Activated naive CD8-positive, alpha-beta T cell treated with anti-CD3 and anti-CD28 coated beads, Interleukin-2, amount 10 ng/mL, durations not matched to agents 7 days and 5 days (primary cell): ENCODE measurements at regions not wholly inside any gene's neighbourhood (a gene's known extent, or its start where the extent isn't known, plus 50 kb on each side); places are given as distances from the start of the nearest gene placed in this dataset.

Experiments used
- ATAC-seq: fragments of 150-1000 bp; cut with Tn5 transposase; one replicate; pipeline ENCODE4 v1.10.0; 2021; ENCODE audit warnings: low read depth, moderate library complexity
- POLR2A ChIA-PET: fragments of 350-600 bp; sonication (Branson Sonifier 250); formaldehyde crosslinking; loops from one replicate; lab custom pipeline; 2021; ENCODE audit warnings: antibody characterized with exemption; lab: Charles Lee
- DNase-seq: peaks from one replicate; pipeline ENCODE4 v3.0.0; 2021
- H3K27ac Mint-ChIP-seq: one replicate; pipeline ENCODE4 v1.8.0; 2022; ENCODE audit warnings: mild to moderate bottlenecking, mixed read lengths
- H3K27me3 Mint-ChIP-seq: one replicate; pipeline ENCODE4 v1.8.0; 2022; ENCODE audit warnings: mild to moderate bottlenecking, moderate library complexity, mixed read lengths
- H3K36me3 Mint-ChIP-seq: one replicate; pipeline ENCODE4 v1.8.0; 2021; ENCODE audit warnings: mild to moderate bottlenecking, mixed read lengths
- H3K4me1 Mint-ChIP-seq: one replicate; pipeline ENCODE4 v1.8.0; 2021; ENCODE audit warnings: mixed read lengths
- H3K4me3 Mint-ChIP-seq: one replicate; pipeline ENCODE4 v1.8.0; 2022; ENCODE audit warnings: mild to moderate bottlenecking, moderate library complexity, mixed read lengths
- H3K9me3 Mint-ChIP-seq: one replicate; pipeline ENCODE4 v1.8.0; 2021; ENCODE audit warnings: mixed read lengths

DNA sequence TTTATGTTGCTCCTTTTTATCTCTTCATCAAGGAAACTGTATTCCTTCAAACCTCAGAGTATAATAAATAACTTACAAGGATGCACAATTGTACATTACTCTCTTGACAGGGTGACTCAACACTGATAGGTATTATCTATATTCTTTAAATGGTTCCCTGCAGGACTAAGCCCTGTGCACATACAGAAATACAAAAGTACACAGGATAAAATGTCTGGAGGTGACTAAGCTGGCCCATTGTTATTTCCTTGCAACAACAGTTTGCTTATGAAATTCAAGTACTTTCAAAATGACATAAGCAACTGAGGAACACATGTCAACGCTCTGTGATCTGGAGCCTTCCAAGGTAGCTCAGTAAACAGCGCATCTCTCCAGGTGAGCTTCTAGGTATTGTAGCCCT, 83.8 kb upstream of the RPL34 start:
- DNase-seq (no peak), ATAC-seq (no peak)
- Mint-ChIP-seq H3K36me3 (peaks cover 32% of the 10 kb centered on the region), H3K4me1 (peaks cover 43% of the 10 kb centered on the region), H3K27me3 (no peaks in the 10 kb centered on the region), H3K27ac (no peak overlapping the region), H3K9me3 (peaks cover 8% of the 10 kb centered on the region), H3K4me3 (no peak overlapping the region)
- POLR2A ChIA-PET = no interaction called here

- Mint-ChIP-seq H3K27me3 (no peaks in the 10 kb centered on the region), H3K9me3 (peaks cover 8% of the 10 kb centered on the region), H3K4me1 (peaks cover 49% of the 10 kb centered on the region), H3K36me3 (peaks cover 25% of the 10 kb centered on the region), H3K27ac (peak overlapping the region; percentile 40), H3K4me3 (no peak overlapping the region)
- DNase-seq (no peak), ATAC-seq (no peak)
- POLR2A ChIA-PET = no interaction called here
These were observed 84.6 kb upstream of the RPL34 start for GRCh38 chr4:108535757-108536156.

GRCh38 chr4:108533876-108534275, 86.5 kb upstream of the RPL34 start:
- Mint-ChIP-seq H3K4me3 (peak overlapping the region; percentile 47), H3K36me3 (peaks cover 21% of the 10 kb centered on the region), H3K27ac (peak overlapping the region; percentile 62), H3K27me3 (no peaks in the 10 kb centered on the region), H3K4me1 (peaks cover 60% of the 10 kb centered on the region), H3K9me3 (peaks cover 8% of the 10 kb centered on the region)
- DNase-seq (no peak), ATAC-seq (no peak)
- POLR2A ChIA-PET = interaction anchor here (0.7 kb wide), 1 partner anchor 518 kb away, joined by 4 read pairs; no protein-coding TSS in a partner anchor

DNA sequence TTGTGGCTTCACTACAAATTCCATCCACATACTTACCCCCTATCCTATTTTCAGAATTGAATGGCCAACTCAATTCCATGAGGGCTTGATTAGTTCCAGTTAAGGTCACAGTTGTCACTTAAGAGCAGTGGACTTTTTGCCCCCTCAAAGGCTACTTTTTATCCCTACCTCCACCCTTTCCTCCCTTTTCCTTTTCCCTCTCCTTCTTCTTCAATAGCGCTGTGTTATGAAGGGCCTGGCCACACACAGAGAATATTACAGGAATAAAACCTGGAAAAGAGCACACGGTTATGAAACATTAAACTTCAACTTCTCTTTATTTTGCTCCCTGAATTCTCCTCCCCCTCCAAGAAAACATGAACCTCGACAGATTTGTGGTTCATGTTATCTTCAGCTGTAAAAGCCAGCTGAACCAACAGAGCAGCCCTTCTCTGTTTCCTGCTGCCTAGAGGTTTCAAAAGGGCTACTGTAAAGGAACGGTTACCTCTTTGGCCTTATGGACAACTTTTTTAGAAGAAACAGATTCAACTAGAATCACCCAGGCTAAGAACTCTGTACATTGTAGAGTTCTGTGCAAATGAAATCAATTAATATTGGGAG, 87.0 kb upstream of the RPL34 start:
- peaks cover 8% of the 10 kb centered on the region for H3K9me3 Mint-ChIP-seq
- H3K36me3 Mint-ChIP-seq = peaks cover 21% of the 10 kb centered on the region
- H3K27me3 Mint-ChIP-seq = no peaks in the 10 kb centered on the region
- peaks cover 64% of the 10 kb centered on the region for H3K4me1 Mint-ChIP-seq
- ATAC-seq = peak; percentile 60
- H3K4me3 Mint-ChIP-seq = peak overlapping the region; percentile 47
- POLR2A ChIA-PET = no interaction called here
- H3K27ac Mint-ChIP-seq = peak overlapping the region; percentile 62
- DNase-seq = no peak

DNA sequence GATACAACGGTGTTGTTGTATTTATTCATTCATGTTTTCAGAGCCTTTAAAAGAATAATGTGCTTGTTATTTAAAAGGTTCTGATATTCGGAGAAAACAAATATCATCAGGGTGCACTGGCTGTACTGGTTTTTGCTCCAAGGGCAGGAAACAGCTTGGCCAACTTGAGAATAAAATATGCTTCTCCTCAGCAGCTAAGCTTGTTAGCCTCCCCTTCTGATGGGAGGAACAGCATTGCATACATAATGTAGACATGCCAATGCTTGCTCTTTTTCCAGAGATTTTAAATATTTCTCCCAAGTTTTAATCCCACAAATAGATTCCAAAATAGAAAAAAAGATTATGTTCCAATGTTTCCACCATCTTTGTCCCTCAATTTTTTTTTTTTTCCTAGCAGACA, 87.6 kb upstream of the RPL34 start:
- POLR2A ChIA-PET = no interaction called here
- Mint-ChIP-seq H3K36me3 (peaks cover 17% of the 10 kb centered on the region), H3K4me3 (peak overlapping the region; percentile 47), H3K27ac (peak overlapping the region; percentile 62), H3K4me1 (peaks cover 69% of the 10 kb centered on the region), H3K27me3 (no peaks in the 10 kb centered on the region), H3K9me3 (peaks cover 4% of the 10 kb centered on the region)
- ATAC-seq (no peak), DNase-seq (no peak)

- Mint-ChIP-seq H3K4me3 (peak overlapping the region; percentile 71), H3K4me1 (peaks cover 74% of the 10 kb centered on the region), H3K27ac (peak overlapping the region; percentile 88), H3K27me3 (no peaks in the 10 kb centered on the region), H3K9me3 (peaks cover 2% of the 10 kb centered on the region), H3K36me3 (peaks cover 15% of the 10 kb centered on the region)
- ATAC-seq (no peak), DNase-seq (no peak)
- POLR2A ChIA-PET = interaction anchor here (0.8 to 1.1 kb wide), 2 partner anchors 8 to 360 kb away, joined by 3 read pairs; no protein-coding TSS in a partner anchor
These were observed 88.2 kb upstream of the RPL34 start for GRCh38 chr4:108532187-108532586.

GRCh38 chr4:108531461-108531860, 88.9 kb upstream of the RPL34 start:
- H3K4me3 Mint-ChIP-seq = peak overlapping the region; percentile 71
- ATAC-seq (no peak), DNase-seq (no peak)
- peak overlapping the region; percentile 88 for H3K27ac Mint-ChIP-seq
- H3K36me3 Mint-ChIP-seq = peaks cover 21% of the 10 kb centered on the region
- peaks cover 80% of the 10 kb centered on the region for H3K4me1 Mint-ChIP-seq
- no peaks in the 10 kb centered on the region for H3K27me3 Mint-ChIP-seq
- POLR2A ChIA-PET = interaction anchor here (0.8 to 1.9 kb wide), 3 partner anchors 9 to 359 kb away, joined by 3 to 4 read pairs (median 3); no protein-coding TSS in a partner anchor
- H3K9me3 Mint-ChIP-seq = peaks cover 5% of the 10 kb centered on the region

- Mint-ChIP-seq H3K9me3 (peaks cover 12% of the 10 kb centered on the region), H3K4me1 (peaks cover 79% of the 10 kb centered on the region), H3K27me3 (no peaks in the 10 kb centered on the region), H3K27ac (peak overlapping the region; percentile 37), H3K36me3 (peaks cover 30% of the 10 kb centered on the region), H3K4me3 (peak overlapping the region; percentile 36)
- POLR2A ChIA-PET = interaction anchor here (1.6 to 1.9 kb wide), 2 partner anchors 18 to 361 kb away, joined by 4 to 5 read pairs; partner anchors contain the start of gene LEF1
- ATAC-seq (no peak), DNase-seq (no peak)
These were observed 90.1 kb upstream of the RPL34 start for GRCh38 chr4:108529984-108530905.

GRCh38 chr4:108529102-108529501, 91.3 kb upstream of the RPL34 start:
- ATAC-seq (no peak), DNase-seq (no peak)
- peaks cover 37% of the 10 kb centered on the region for H3K36me3 Mint-ChIP-seq
- H3K9me3 Mint-ChIP-seq = peaks cover 19% of the 10 kb centered on the region
- no peak overlapping the region for H3K4me3 Mint-ChIP-seq
- peak overlapping the region; percentile 40 for H3K27ac Mint-ChIP-seq
- POLR2A ChIA-PET = interaction anchor here (0.6 to 1.6 kb wide), 2 partner anchors 30 to 360 kb away, joined by 4 to 5 read pairs; partner anchors contain the start of gene LEF1
- no peaks in the 10 kb centered on the region for H3K27me3 Mint-ChIP-seq
- peaks cover 77% of the 10 kb centered on the region for H3K4me1 Mint-ChIP-seq

DNA sequence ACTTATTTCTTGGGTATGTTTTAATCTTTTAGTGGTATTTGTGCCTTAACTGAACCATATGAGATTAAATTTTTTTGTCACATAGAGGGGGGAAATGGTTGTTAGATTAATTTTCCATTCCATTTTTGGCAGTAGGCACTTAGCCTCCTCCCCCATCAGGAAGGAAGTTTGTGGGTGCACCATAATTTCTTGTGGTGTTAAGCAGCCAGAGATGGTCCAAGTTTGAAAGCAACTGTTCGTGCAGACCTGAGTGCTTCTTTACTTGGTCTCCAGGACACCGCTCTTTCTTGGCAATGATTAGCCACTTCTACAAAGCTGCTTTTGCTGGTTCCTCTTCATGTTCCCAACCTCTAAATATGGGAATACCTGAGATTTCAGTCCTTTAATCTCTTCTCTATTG, 92.7 kb upstream of the RPL34 start:
- POLR2A ChIA-PET = interaction anchor here (0.9 kb wide), 1 partner anchor 44 kb away, joined by 3 read pairs; no protein-coding TSS in a partner anchor
- no peaks in the 10 kb centered on the region for H3K27me3 Mint-ChIP-seq
- peaks cover 64% of the 10 kb centered on the region for H3K4me1 Mint-ChIP-seq
- no peak for DNase-seq
- H3K4me3 Mint-ChIP-seq = peak overlapping the region; percentile 44
- H3K36me3 Mint-ChIP-seq = peaks cover 31% of the 10 kb centered on the region
- peak overlapping the region; percentile 80 for H3K27ac Mint-ChIP-seq
- peak; percentile 83 for ATAC-seq
- peaks cover 19% of the 10 kb centered on the region for H3K9me3 Mint-ChIP-seq

DNA sequence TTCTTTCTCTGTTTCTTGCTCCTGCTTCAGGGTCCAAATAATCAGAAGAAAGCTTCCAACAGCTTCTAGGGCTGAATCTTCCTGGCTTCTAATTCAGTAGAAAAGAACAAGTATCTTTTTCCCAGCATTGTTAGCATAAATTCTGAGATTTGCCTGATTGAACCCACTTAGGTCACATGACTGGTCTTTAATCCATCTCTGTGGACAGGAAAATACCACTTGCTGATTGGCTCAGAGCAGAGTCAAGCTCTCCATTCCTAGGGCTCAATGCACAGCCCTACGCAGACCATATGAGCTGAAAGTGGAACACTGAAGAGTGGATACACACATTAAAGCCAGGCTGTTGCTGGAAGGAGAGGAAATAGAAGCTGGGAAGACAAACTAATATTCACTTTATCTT, 99.6 kb upstream of the RPL34 start:
- DNase-seq = no peak
- Mint-ChIP-seq H3K27me3 (no peaks in the 10 kb centered on the region), H3K4me1 (peaks cover 19% of the 10 kb centered on the region), H3K36me3 (peaks cover 22% of the 10 kb centered on the region), H3K9me3 (peaks cover 15% of the 10 kb centered on the region), H3K27ac (no peak overlapping the region), H3K4me3 (no peak overlapping the region)
- POLR2A ChIA-PET = no interaction called here
- no peak for ATAC-seq

GRCh38 chr4:108519911-108520601, 100.3 kb upstream of the RPL34 start:
- peaks cover 9% of the 10 kb centered on the region for H3K9me3 Mint-ChIP-seq
- H3K27me3 Mint-ChIP-seq = no peaks in the 10 kb centered on the region
- H3K36me3 Mint-ChIP-seq = peaks cover 15% of the 10 kb centered on the region
- DNase-seq (no peak), ATAC-seq (no peak)
- H3K4me1 Mint-ChIP-seq = peaks cover 13% of the 10 kb centered on the region
- no peak overlapping the region for H3K27ac Mint-ChIP-seq
- peak overlapping the region; percentile 4 for H3K4me3 Mint-ChIP-seq
- POLR2A ChIA-PET = interaction anchor here (1.1 kb wide), 1 partner anchor 33 kb away, joined by 3 read pairs; no protein-coding TSS in a partner anchor
